ENCODE measurements at regions not wholly inside any gene's neighbourhood (a gene's known extent, or its start where the extent isn't known, plus 50 kb on each side); places are given as distances from the start of the nearest gene placed in this dataset.

GRCh38 chr11:10641912-10642697 is 51.5 kb downstream of the IRAG1 start:
- peaks cover 1% of the 10 kb centered on the region; the same call in 1 of the 2 replicates for H3K27me3 Mint-ChIP-seq (ENCODE audit: insufficient read depth)
- DNase-seq = no peak
- H3K4me1 Mint-ChIP-seq (ENCODE audit: low read depth) = peaks cover 28% of the 10 kb centered on the region
- H3K4me3 Mint-ChIP-seq = no peak overlapping the region
- TF ChIP-seq, protein P1, sequence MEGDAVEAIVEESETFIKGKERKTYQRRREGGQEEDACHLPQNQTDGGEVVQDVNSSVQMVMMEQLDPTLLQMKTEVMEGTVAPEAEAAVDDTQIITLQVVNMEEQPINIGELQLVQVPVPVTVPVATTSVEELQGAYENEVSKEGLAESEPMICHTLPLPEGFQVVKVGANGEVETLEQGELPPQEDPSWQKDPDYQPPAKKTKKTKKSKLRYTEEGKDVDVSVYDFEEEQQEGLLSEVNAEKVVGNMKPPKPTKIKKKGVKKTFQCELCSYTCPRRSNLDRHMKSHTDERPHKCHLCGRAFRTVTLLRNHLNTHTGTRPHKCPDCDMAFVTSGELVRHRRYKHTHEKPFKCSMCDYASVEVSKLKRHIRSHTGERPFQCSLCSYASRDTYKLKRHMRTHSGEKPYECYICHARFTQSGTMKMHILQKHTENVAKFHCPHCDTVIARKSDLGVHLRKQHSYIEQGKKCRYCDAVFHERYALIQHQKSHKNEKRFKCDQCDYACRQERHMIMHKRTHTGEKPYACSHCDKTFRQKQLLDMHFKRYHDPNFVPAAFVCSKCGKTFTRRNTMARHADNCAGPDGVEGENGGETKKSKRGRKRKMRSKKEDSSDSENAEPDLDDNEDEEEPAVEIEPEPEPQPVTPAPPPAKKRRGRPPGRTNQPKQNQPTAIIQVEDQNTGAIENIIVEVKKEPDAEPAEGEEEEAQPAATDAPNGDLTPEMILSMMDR (IDR thresholded peaks at IDR 0.05) = no peak
- no peak overlapping the region; the same call in 1 of the 2 replicates for H3K27ac Mint-ChIP-seq
- peaks cover 10% of the 10 kb centered on the region for H3K36me3 Mint-ChIP-seq (ENCODE audit: low read depth)
- H3K9me3 Mint-ChIP-seq = no peaks in the 10 kb centered on the region

DNA sequence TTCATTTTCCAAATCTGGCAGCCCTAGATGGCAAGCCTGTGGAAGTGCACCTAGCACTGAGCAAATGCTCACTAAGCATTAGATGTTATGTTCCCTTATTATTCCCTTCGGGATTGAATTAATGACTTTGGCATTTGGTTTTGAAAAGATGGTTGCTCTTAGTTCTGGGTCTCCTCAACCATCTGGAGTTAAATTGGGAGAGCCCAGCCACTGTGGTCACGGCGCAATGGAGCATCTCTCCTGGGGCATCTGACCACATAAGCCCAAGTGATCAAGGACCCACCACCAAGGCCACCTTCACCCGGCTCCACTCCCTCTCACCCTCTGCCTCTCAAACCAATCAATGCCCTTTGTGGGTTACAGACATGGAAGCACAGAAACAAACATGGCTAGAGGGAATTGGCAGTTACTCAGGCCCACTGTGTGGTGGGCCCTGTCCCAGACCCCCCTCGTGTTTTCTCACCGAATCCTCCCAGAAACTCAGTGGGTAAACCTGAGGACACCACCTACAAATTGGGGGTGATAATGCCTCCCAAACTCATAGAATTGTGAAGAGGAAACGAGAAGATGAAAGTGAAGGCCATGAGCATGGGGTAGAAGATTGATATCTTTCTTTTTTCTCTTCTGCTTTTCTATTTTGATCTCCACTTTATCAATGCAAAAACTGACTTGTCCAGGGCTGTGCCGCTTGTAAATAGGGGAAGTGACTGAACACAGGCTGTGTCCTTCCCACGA is 52.2 kb downstream of the IRAG1 start:
- peaks cover 22% of the 10 kb centered on the region for H3K4me1 Mint-ChIP-seq (ENCODE audit: low read depth)
- peaks cover 1% of the 10 kb centered on the region; the same call in 1 of the 2 replicates for H3K27me3 Mint-ChIP-seq (ENCODE audit: insufficient read depth)
- H3K27ac Mint-ChIP-seq = no peak overlapping the region
- DNase-seq = no peak
- TF ChIP-seq, protein P1 (IDR thresholded peaks at IDR 0.05) = no peak
- peaks cover 15% of the 10 kb centered on the region for H3K36me3 Mint-ChIP-seq (ENCODE audit: low read depth)
- no peak overlapping the region for H3K4me3 Mint-ChIP-seq
- H3K9me3 Mint-ChIP-seq = no peaks in the 10 kb centered on the region

DNA sequence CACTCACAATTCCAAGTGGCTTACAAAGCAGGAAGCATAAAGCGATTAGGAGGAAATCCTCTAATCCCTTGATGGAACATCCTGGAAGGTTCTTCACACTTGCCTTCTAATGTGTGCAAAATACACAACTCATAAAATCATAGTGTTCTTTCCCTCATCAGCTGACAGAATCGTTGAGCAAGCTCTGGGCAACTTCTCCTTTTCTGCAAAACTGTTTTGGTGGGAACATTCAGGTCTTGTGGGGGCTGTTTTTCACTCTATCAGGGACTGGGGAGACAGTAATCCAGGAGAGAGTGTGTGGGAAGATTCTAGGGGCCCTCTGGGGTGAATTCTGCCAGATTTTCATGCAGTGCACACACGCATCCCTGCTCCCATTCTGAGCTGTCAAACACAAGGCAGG is 53.2 kb downstream of the IRAG1 start:
- no peak overlapping the region for H3K4me3 Mint-ChIP-seq
- no peak for DNase-seq
- TF ChIP-seq, protein P1 (IDR thresholded peaks at IDR 0.05) = no peak
- H3K9me3 Mint-ChIP-seq = no peaks in the 10 kb centered on the region
- H3K4me1 Mint-ChIP-seq (ENCODE audit: low read depth) = peaks cover 17% of the 10 kb centered on the region
- H3K27ac Mint-ChIP-seq = no peak overlapping the region
- peaks cover 15% of the 10 kb centered on the region for H3K36me3 Mint-ChIP-seq (ENCODE audit: low read depth)
- H3K27me3 Mint-ChIP-seq (ENCODE audit: insufficient read depth) = peaks cover 3% of the 10 kb centered on the region; the same call in 1 of the 2 replicates

GRCh38 chr11:10639350-10639749 is 54.2 kb downstream of the IRAG1 start:
- Mint-ChIP-seq H3K27me3 (ENCODE audit: insufficient read depth) (peaks cover 3% of the 10 kb centered on the region; the same call in 1 of the 2 replicates), H3K27ac (no peak overlapping the region), H3K4me3 (no peak overlapping the region), H3K36me3 (ENCODE audit: low read depth) (peaks cover 10% of the 10 kb centered on the region), H3K9me3 (no peaks in the 10 kb centered on the region), H3K4me1 (ENCODE audit: low read depth) (peaks cover 17% of the 10 kb centered on the region)
- DNase-seq = no peak
- TF ChIP-seq, protein P1 (IDR thresholded peaks at IDR 0.05) = no peak

- Mint-ChIP-seq H3K27ac (no peak overlapping the region), H3K9me3 (no peaks in the 10 kb centered on the region), H3K27me3 (ENCODE audit: insufficient read depth) (peaks cover 3% of the 10 kb centered on the region; the same call in 1 of the 2 replicates), H3K4me3 (no peak overlapping the region), H3K4me1 (ENCODE audit: low read depth) (peaks cover 17% of the 10 kb centered on the region), H3K36me3 (ENCODE audit: low read depth) (peaks cover 10% of the 10 kb centered on the region)
- DNase-seq = no peak
- TF ChIP-seq, protein P1 (IDR thresholded peaks at IDR 0.05) = 0 out of 2 replicates have a peak, but pooled peaks have one; percentile 18
These were observed 55.1 kb downstream of the IRAG1 start for GRCh38 chr11:10638316-10638925.

Data from HFFc6 (cell line).